ENCODE measurements at regions not wholly inside any gene's neighbourhood (a gene's known extent, or its start where the extent isn't known, plus 50 kb on each side); places are given as distances from the start of the nearest gene placed in this dataset.

DNA sequence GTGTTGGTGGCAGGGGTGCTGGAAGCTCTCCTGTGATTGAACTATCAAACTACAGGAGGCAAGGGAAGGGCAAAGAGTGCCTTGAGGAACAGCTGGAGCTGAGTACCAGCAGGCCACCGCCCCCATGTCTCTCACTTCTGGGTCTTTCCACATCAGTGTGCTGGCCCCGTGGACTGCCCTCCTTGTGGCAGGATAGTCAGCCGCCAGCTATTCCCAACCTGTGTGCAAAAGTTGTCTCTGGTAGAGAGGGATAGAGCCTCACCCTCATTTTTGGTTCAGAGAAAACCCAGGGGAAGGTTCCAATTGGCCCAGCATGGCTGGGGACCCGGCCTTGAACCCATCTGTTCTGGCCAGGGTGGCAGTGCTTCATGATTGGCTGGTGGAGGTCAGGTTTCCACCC, 211.8 kb downstream of the IRF8 start:
- intact Hi-C loops (cut with DNase I) = no loop called here
- peak in 1 of 42 donors; percentile 17 for DNase-seq

DNA sequence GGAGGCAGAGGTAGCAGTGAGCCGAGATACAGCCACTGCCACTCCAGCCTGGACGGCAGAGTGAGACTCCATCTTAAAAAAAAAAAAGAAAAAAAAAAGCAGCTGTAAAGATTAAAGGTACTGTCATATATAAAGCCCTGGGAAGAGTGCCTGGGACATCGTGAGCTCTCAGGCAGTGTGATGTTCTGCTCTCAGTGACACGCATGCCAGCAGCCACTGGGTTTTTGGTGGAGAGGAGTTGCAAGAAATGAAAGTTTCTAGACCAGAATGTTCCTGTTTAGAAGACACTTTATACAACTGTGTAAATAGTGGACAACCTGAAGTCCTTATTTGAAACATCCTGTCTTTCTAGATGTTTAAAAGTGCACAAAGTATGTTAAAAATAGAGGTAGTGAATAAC, 213.2 kb downstream of the IRF8 start:
- DNase-seq = no peak
- intact Hi-C loops (cut with DNase I) = no loop called here

DNA sequence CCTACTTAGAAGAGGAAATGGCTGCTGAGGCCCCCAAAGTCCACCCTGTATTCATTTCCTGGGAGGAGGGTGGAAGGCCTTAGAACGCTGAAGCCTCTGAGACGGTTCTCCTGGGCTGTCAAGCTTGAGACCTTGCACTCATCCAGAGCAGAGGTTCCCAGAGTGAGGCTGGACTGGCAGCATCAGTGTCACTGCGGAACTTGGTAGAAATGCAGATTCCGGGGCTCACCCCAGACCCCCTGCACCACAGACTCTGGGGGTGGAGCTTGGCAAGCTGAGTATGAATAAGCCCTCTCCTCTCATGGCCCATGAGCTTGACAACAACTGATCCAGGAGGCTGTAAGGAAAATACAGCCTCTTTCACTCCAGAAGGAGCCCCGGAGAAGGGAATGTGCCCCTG, 218.3 kb downstream of the IRF8 start:
- intact Hi-C loops (cut with DNase I) = no loop called here
- peak in 1 of 42 donors; percentile 3 for DNase-seq

DNA sequence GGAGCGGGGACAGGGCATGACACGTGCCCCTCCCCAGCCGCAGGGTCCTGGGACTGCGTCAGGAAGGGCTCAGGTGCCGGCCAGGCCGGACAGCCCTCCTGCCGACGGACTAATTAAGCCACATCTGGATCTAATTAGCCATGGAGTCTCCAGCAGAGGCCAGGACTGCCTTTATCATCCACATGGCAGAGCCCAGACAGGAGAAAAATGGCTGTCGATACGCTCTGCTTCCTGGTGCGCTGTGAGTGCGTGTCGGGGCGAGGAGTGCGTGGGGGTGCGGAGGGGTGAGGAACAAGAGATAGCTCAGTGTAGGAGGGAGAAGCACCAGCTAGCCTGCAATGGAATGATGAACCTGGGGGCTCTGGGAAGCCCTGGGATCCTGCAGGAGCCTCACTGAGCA, 218.8 kb downstream of the IRF8 start:
- DNase-seq = peak in 2 of 42 donors; percentile 12 to 27
- intact Hi-C loops (cut with DNase I) = no loop called here

DNA sequence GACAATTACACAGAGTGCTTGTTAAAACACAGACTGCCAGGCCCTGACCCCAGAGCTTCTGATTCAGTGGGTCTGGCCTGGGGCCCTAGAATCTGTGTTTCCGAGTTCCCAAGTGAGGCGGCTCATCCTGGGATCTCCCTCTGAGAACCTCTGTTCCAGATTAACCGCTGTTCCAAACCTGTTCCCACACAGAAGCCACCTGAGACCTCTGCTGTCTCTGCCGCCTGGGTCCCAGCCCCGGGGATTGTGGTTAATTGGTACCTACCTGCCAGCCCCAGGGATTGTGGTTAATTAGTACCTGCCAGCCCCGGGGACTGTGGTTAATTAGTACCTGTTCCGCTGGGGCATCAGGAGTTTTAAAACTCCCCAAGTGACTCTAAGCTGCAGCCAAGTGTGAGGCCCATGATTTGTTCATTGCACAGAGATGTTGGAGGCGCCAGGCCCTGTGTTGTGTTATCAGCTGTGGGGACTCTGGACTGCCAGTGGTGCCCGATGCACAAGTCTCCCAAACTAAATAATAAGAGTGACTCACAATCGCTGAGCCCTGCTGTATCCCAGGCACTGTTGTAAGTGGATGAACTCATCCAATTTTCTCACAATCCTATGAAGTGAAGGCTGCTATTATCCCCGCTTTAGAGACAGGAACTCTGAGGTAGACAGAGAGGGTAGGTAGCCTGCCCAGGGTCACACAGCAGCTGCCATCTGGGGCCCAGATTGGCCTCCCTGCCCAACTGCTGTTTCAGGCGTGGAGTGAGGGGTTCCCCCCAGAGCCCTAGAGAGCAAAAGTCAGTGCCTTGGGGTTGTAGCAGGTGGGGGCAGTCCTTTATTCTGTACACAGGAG, 219.7 kb downstream of the IRF8 start:
- intact Hi-C loops (cut with DNase I) = no loop called here
- DNase-seq = peak in 2 of 42 donors; percentile 5 to 27

DNA sequence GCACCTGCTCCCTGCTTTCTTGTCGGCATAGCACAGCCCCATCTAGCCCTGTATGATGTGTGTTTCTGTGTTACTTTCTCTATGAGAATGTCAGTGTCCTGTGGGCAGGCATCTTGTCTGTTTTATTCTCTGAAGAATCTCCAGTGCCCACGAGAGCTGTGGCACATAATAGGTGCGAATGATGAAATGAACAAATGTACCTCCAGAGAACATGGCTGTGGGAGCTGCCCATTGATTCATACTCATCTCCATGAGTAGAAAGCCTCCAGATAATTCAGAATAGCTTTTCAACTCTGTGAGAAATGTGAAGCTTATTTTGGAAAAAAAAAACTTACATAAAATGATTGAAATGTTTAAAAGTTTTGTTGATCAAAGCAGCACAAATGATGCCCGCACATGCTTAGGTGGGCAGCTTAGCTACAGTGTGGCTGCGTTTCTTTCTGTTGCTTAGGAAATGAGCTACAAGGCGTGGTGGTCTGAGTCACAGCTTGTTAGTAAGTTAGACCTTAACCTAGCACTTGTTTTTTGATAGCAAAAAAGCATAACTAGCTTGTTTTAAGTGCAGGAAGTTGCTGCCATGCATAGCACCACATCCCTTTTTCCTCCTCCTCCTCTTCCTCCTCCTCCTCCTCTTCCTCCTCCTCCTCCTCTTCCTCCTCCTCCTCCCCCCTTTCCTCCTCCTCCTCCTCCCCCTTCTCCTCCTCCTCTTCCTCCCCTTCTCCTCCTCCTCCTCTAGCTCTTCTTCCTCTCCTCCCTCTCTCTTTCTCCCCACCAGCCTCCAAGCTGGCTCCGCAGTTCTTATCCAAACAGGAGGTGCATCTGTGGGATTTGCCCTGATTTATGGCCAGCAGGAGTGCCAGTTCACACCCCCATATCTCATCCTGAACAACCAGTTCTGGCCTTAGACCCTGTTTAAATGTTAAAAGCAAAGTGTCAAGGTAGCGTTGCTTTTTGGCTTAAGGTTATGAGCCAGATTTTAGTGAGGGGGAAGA, 221.5 kb downstream of the IRF8 start:
- DNase-seq = peak in 1 of 42 donors; percentile 2
- intact Hi-C loops (cut with DNase I) = no loop called here

DNA sequence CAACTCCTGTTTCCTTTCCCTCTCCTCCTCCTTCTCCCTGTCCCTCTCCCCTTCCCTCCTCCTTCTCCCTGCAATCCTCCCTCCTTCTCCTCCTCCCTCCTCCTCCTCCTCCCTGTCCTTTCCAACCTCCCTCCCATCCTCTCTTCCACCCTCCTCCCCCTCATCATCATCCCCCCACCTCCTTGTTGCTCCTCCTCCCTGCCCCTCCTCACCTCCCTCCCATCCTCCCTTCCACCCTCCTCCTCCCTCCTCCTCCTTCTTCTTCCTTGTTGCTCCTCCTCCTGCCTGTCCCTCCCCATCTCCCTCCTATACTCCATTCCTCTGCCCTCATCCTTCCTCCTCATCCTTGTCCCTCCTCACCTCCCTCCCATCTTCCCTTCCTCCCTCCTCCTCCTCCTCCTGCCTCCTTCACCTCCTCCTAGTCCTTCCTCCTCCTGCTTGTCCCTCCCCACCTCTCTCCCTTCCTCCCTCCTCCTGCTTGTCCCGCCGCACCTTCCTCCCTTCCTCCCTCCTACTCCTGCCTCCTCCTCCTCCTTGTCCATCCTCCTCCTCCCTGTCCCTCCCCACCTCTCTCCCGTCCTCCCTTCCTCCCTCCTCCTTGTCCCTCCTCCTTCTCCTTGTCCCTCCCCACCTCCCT, 222.5 kb downstream of the IRF8 start:
- intact Hi-C loops (cut with DNase I) = no loop called here
- peak in 1 of 42 donors; percentile 1 for DNase-seq

DNA sequence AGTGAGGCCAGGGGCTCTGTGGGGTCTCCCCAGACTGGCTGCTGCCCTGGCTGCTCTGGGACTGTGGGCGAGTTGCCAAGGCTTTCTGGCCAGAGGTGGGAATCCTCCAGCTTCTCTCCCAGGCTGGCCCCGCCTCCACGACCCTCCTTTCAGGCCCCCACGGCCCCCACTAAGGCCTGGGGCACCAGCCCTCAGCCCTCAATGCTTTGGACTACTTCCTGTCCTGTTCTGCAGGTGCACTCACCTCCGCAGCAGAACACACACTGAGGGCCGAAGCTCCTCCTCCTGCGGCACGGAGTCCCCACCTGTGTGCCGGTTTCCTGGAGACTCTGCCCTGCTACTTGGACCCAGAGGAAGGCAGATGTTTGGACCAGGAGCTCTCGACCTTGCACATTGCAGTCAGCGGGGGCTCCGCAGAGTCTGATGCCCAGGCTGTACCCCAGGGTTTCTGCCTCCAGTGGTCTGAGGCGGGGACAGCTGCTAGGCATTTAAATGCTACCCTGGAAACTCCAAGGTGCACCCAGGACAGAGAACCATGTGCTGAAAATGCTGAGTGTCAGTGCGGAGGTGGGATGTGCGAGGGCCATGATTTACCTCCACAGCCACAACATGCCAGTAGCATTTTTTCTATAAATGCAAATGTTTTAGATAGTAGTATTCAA, 223.8 kb downstream of the IRF8 start:
- peak in 1 of 42 donors; percentile 32 for DNase-seq
- intact Hi-C loops (cut with DNase I) = no loop called here

DNA sequence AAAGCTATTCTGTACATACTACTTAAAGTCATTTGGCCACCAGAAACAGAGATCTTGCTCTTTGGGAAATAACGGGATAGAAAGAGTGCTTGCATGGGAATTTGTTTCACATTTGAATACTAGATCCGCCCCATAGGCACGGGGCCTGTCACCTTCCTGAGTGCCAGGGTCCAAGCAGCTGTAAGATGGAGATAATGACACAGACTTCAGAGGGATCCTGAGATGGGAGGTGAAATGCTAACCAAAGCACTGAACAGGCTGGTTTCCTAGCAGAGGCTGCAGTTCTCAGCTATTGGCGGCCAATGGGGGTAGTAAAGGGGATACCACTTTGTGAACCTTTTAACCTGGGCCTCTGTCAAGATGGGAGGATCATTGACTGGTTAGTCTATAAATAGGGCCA, 225.4 kb downstream of the IRF8 start:
- DNase-seq = peak in 1 of 42 donors; percentile 19
- intact Hi-C loops (cut with DNase I) = no loop called here

DNA sequence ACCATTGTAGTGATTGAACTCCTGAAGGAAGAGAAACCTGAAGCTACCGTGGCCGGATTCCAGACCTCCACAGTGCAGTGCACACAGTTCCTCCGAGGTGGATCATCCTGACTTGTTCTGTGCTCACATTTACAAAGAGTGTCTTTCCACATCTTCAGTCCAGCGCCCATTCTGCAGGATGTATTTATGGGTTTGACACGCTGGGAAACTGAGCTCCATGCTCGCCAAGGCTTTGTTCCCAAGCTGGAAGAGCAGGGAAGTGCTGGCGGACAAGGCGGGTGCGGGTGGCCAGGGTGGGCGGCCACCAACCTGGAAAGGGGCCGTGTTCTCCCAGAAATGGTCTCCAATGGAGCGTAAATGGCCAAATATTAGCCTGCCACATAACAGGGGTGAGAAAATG, 227.9 kb downstream of the IRF8 start:
- intact Hi-C loops (cut with DNase I) = no loop called here
- DNase-seq = peak in 1 of 42 donors; percentile 7

DNA sequence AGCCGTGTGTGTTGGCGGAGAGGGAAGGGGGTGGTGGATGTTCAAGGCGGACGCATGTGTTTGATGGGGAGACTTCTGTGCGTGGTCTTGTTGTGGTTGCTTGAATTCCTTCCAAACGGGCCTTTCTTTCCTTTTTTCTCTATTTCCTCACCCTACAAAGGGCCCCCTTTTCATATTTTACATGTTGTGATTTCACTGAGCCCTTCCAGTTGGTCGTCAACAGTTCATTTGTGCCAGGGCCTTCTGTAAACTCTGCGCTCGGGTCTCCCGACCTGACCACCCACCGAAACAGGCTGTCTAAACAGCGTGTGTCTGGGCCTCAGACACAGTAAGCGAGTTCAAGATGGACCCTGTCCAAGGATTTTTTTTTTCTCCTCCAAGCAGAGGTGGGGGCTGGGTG, 228.4 kb downstream of the IRF8 start:
- DNase-seq = peak in 1 of 42 donors; percentile 8
- intact Hi-C loops (cut with DNase I) = no loop called here

DNA sequence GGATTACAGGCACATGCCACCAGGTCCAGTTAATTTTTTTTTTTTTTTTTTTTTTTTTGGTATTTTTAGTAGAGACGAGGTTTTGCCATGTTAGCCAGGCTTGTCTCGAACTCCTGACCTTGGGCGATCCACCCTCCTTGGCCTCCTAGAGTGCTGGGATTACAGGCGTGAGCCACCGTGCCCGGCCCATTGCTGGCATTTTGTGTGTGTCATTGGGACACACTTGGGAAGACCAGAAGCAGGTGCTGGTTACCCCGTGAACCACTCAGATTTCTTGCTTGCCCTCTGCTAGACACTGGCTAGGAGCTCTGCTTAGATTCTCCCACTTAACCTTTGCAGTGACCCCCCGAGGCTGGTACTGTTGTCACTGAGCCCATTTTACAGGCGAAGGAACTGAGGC, 229.3 kb downstream of the IRF8 start:
- intact Hi-C loops (cut with DNase I) = no loop called here
- DNase-seq = peak in 1 of 42 donors; percentile 19

DNA sequence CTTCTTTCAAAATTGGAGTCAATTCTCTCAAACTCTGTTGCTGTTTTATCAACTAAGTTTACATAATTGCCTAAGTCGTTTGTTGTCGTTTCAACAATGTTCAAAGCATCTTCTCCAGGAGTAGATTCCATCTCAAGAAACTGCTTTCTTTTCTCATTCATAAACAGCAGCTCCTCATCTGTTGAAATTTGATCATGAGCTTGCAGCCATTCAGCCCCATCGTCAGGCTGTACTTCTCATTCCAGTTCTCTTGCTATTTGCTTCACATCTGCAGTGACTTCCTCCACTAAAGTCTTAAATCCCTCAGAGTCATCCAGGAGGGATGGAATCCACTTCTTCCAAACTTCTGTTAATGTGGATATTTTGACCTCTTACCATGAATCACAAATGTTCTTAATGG, 230.6 kb downstream of the IRF8 start:
- intact Hi-C loops (cut with DNase I) = no loop called here
- no peak for DNase-seq

DNA sequence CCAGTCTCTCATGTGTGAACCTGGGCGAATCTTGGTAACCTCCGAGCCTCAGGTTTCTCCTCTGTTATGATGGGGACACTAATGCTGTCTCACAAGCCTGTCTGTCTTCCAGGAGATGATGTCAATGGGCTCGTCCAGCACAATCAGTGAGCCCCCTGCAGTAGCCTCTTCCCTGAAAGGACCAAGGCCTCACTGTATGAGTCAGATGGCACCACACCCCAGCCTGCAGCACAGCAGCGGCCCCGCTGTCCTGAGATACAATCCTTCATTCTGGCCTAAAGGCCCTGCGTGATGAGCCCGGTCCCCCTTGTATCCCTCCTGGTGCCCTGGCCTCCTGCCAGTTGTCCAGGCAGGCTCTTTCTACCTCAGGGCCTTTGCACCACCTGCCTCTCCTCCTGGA, 234.4 kb downstream of the IRF8 start:
- DNase-seq = no peak
- intact Hi-C loops (cut with DNase I) = no loop called here

DNA sequence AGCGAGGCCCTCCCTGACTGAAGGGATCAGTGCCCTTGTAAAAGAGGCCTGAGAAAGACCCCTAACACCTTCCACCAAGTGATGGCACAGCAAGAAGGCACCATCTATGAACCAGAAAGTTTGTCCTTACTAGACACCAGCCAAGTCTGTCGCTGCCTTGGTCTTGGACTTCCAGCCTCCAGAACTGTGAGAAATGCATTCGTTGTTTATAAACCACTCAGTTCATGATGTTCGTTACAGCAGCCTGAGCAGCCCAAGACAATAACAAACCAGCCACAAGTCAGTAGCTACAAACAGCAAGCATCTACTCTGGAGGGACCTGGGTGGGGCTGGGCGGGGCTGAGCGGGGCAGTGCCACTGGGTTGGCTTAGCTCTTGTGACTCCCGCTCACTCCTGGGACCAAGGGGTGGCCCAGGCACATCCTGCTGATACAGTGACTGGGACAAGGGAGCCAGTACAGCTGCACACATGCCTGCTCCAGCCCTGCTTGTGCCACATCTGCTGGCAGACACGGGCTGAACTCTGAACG, 234.9 kb downstream of the IRF8 start:
- intact Hi-C loops (cut with DNase I) = no loop called here
- DNase-seq = peak in 1 of 42 donors; percentile 26

DNA sequence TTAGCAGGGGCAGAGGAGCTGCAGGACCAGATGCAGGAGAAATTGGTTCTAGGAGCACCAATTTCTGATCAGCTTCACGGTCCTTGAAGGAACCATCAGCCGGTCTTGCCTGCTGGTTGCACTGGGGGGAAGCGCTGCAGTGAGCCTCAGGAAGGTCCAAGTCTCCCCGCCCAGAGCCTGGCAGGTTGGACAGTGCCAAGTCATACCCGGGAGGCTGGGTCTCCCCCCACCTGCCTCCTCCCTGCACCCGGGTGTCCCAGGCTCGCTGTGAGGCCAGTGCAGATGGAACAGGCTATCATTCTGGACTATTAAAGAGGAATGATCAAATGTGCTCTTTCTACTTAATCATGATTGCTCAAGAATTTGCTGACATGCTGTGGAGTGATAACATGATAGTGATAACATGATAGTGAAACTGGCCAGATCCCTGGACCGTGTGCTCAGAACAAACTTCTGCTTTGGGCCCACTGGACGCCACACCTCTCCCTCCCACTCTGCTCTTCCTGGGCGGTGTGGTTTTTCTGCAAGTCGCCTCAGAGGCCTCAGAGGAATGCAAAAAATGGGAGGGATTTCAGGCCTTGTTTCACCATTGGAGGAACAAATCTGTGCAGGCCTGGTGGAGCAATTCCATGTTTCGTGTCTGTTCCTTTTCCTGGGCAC, 236.0 kb downstream of the IRF8 start:
- intact Hi-C loops (cut with DNase I) = no loop called here
- no peak for DNase-seq

DNA sequence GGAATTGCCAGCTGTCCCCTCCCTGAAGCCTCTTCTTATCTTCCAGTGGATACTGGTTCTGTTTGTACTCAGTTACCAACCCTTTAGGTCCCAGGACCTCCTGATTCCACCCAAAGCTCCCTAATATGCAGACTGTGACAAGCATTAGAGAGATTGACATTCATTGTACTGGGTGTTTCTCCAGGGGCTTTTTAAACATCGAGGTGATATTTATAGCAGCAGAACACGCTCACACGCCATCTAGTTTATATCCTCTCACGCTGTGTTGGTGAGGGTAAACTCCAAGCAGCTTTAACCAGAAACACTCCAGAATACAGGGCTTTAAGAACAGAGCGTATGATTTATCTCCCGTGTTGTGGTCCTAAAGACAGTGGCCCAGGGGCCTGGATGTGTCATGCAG, 238.4 kb downstream of the IRF8 start:
- no peak for DNase-seq
- intact Hi-C loops (cut with DNase I) = no loop called here

All from head of caudate nucleus (tissue), 42 donors.